ENCODE measurements at regions not wholly inside any gene's neighbourhood (a gene's known extent, or its start where the extent isn't known, plus 50 kb on each side); places are given as distances from the start of the nearest gene placed in this dataset.

DNA sequence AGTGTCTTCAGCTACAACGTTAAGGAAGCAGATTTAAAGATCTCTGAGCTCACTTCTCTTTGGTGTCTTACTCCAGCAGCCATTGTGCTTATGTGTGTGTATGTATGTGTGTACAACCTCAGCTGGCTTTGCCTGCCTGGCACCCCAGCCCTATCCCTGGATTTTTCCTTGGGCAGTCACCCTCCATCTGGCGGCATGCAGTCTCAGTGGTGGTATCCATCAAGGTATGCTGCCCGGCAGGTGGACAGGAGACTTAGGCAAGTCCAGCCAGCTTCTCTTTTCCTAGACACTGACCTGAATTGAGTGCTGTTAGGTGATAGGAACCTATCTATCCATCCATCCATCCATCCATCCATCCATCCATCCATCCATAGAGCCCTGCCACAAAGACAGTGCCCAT lies 280.8 kb upstream of the CCL2 start:
- intact Hi-C loops (cut with DNase I; ENCODE audit: low total_unique reads) = no loop called here
- H3K9me3 ChIP-seq = no peaks in the 10 kb centered on the region
- TF ChIP-seq, protein P1, sequence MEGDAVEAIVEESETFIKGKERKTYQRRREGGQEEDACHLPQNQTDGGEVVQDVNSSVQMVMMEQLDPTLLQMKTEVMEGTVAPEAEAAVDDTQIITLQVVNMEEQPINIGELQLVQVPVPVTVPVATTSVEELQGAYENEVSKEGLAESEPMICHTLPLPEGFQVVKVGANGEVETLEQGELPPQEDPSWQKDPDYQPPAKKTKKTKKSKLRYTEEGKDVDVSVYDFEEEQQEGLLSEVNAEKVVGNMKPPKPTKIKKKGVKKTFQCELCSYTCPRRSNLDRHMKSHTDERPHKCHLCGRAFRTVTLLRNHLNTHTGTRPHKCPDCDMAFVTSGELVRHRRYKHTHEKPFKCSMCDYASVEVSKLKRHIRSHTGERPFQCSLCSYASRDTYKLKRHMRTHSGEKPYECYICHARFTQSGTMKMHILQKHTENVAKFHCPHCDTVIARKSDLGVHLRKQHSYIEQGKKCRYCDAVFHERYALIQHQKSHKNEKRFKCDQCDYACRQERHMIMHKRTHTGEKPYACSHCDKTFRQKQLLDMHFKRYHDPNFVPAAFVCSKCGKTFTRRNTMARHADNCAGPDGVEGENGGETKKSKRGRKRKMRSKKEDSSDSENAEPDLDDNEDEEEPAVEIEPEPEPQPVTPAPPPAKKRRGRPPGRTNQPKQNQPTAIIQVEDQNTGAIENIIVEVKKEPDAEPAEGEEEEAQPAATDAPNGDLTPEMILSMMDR (IDR thresholded peaks at IDR 0.05) = no peak
- no peak for TF ChIP-seq EP300 (IDR thresholded peaks at IDR 0.05; ENCODE audit: low read depth)
- no peak for TF ChIP-seq POLR2AphosphoS5 (IDR thresholded peaks at IDR 0.05)
- no peak for TF ChIP-seq POLR2A (IDR thresholded peaks at IDR 0.05)
- no peaks in the 10 kb centered on the region for H3K27me3 ChIP-seq
- H3K4me1 ChIP-seq = no peaks in the 10 kb centered on the region
- DNase-seq = no peak
- no peak overlapping the region for H3K27ac ChIP-seq
- H3K4me3 ChIP-seq = no peak overlapping the region
- H3K36me3 ChIP-seq = no peaks in the 10 kb centered on the region
- in situ Hi-C loops (cut with MboI; ENCODE audit: low pct_ligation_motif_present in 1 of 4, low pct_unique_long_range_greater_than_20kb in 1 of 4, low sequenced_read_pairs in 3 of 4) = no loop called here
- 78 to 83% methylated on average over 1 to 3 of the region's 3 CpGs for WGBS, 2 donors (ENCODE audit: low coverage in 1 of 2)

DNA sequence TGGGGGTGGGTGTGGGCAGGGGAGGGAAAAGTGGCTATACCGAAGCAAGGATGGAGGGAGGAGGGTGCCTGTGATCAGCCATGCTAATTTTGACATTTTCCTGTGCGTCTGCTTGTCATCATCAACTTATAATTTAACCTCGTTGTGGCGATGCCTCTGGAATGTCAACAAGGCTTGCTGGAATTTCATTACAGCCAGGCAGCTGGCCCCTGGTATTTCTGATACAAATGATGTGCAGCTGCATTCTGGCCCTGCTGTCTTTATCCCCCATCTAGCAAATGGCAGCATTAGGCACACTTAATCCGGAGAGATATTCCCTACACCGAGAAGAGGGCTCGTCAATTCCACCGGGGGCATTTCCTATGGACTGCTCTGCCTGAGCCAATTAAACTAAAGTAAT lies 278.3 kb upstream of the CCL2 start:
- peaks cover 0 to 10% (median 4%) of the 10 kb centered on the region in 4 donors for H3K4me1 ChIP-seq
- TF ChIP-seq POLR2A (IDR thresholded peaks at IDR 0.05) (no peak), EP300 (IDR thresholded peaks at IDR 0.05; ENCODE audit: low read depth) (no peak), POLR2AphosphoS5 (IDR thresholded peaks at IDR 0.05) (no peak)
- TF ChIP-seq, protein P1 (IDR thresholded peaks at IDR 0.05) = no peak
- H3K36me3 ChIP-seq = no peaks in the 10 kb centered on the region
- WGBS, 2 donors (ENCODE audit: low coverage in 1 of 2) = 44 to 80% methylated on average over 2 to 8 of the region's 8 CpGs
- intact Hi-C loops (cut with DNase I; ENCODE audit: low total_unique reads) (no loop called here), in situ Hi-C loops (cut with MboI; ENCODE audit: low pct_ligation_motif_present in 1 of 4, low pct_unique_long_range_greater_than_20kb in 1 of 4, low sequenced_read_pairs in 3 of 4) (no loop called here)
- no peaks in the 10 kb centered on the region for H3K27me3 ChIP-seq
- no peak for DNase-seq
- no peak overlapping the region for H3K27ac ChIP-seq
- H3K9me3 ChIP-seq = no peaks in the 10 kb centered on the region
- no peak overlapping the region for H3K4me3 ChIP-seq

DNA sequence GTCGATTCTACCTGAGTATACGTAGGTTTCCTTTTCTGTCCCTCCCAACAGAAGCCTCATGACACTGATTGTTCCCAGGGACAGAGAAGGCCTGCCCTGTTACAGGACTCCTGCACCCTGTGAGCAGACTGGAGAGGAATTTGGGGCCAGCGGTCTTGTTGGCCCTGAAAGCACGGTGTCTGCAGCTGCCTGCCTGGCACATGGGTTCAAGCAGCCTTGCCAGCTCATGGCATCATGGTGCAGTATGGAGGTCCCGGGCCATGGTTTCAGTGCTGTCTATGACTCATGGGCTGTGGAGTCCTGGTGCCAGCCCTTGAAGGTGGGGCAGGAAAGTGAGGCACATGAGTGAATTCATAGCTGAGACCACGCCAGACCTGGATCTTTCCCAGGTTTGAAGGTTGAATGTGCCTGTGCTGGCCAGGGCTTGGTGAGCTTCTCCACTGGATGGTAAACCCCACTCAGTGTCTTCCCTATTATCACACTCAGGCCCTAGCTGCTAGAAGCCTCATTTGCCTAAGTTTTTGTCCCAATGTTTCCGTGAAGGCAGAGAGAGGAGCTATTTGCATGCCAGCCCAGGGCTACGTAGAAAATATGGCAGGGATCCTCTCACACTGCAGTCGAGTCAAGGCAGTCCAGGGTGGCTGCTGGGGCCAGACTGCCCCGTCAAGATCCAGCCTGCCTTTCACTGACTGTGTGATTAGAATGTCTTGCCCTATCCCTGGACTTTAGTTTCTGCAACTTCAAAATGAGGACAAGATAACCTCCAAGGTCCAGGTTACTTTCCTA lies 277.2 kb upstream of the CCL2 start:
- WGBS, 2 donors (ENCODE audit: low coverage in 1 of 2) = 78 to 87% methylated on average over 3 to 10 of the region's 10 CpGs

DNA sequence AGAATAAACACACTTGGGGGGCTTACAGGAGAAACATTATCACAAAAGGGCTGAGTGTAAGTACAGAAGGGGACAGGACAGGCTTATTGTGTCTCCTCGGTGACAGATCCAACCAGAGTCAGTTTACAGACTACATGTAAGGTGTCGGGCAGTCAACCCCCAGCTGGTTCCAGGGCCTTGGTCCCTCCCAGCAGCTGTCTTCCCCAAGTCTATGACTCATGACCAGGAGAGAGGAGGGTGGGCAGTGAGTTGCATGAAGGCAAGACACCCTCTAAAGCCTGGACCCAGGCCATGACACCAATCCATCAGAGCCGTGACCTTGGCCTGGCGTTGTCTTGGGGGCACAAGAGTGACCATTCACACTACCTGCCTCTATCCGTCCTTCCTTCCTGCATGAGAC lies 276.2 kb upstream of the CCL2 start:
- no peaks in the 10 kb centered on the region for H3K27me3 ChIP-seq
- no peak overlapping the region for H3K4me3 ChIP-seq
- H3K36me3 ChIP-seq = no peaks in the 10 kb centered on the region
- H3K27ac ChIP-seq = no peak overlapping the region
- TF ChIP-seq POLR2A (IDR thresholded peaks at IDR 0.05) = no peak
- in situ Hi-C loops (cut with MboI; ENCODE audit: low pct_ligation_motif_present in 1 of 4, low pct_unique_long_range_greater_than_20kb in 1 of 4, low sequenced_read_pairs in 3 of 4) (no loop called here), intact Hi-C loops (cut with DNase I; ENCODE audit: low total_unique reads) (no loop called here)
- DNase-seq = no peak
- WGBS, 2 donors (ENCODE audit: low coverage in 1 of 2) = 90 to 94% methylated on average over 2 to 5 of the region's 5 CpGs
- H3K4me1 ChIP-seq = peaks cover 0 to 18% (median 4%) of the 10 kb centered on the region in 4 donors
- no peaks in the 10 kb centered on the region for H3K9me3 ChIP-seq

More for the DNA sequence above, 277.2 kb upstream of the CCL2 start:
- Histone ChIP-seq H3K4me3 (no peak overlapping the region), H3K9me3 (no peaks in the 10 kb centered on the region), H3K4me1 (peaks cover 0 to 18% (median 4%) of the 10 kb centered on the region in 4 donors), H3K27me3 (no peaks in the 10 kb centered on the region), H3K36me3 (no peaks in the 10 kb centered on the region), H3K27ac (no peak overlapping the region)
- no peak for DNase-seq
- no peak for TF ChIP-seq EP300 (IDR thresholded peaks at IDR 0.05; ENCODE audit: low read depth)
- TF ChIP-seq POLR2AphosphoS5 (IDR thresholded peaks at IDR 0.05) = no peak
- TF ChIP-seq, protein P1 (IDR thresholded peaks at IDR 0.05) = no peak
- TF ChIP-seq POLR2A (IDR thresholded peaks at IDR 0.05) = no peak
- in situ Hi-C loops (cut with MboI; ENCODE audit: low pct_ligation_motif_present in 1 of 4, low pct_unique_long_range_greater_than_20kb in 1 of 4, low sequenced_read_pairs in 3 of 4) (no loop called here), intact Hi-C loops (cut with DNase I; ENCODE audit: low total_unique reads) (no loop called here)

Measured in transverse colon (tissue), 4 donors.